GM12872 (cell line): ENCODE measurements at regions not wholly inside any gene's neighbourhood (a gene's known extent, or its start where the extent isn't known, plus 50 kb on each side); places are given as distances from the start of the nearest gene placed in this dataset.

ENCODE experiments used
- CTCF ChIP-seq: IDR thresholded peaks from 3 replicates; pipeline ENCODE4 v1.5.1; 2011; ENCODE audit warnings: low read depth, mild to moderate bottlenecking, low read length, moderate library complexity; ENCODE audit not compliant: insufficient read depth

DNA sequence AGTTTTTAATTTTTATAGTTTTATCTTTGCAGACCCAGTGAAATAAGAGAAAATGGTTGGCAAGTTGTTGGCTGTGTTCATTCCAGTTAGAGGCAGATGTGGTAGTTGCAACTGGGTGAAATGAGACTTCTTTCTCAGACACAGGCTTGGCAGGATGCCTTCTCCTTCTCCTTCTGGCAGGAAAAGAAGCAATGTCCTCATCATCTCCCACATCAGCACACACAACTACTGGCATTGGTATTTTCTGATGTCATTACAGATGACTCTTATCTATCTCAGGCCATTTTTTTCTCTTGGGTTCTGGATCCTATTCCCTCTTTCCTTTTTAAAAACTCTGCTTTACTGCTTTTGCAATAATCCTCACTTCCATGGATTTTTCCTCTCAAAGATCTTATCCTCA lies 103.3 kb upstream of the EDIL3 start:
- TF ChIP-seq CTCF = no peak

DNA sequence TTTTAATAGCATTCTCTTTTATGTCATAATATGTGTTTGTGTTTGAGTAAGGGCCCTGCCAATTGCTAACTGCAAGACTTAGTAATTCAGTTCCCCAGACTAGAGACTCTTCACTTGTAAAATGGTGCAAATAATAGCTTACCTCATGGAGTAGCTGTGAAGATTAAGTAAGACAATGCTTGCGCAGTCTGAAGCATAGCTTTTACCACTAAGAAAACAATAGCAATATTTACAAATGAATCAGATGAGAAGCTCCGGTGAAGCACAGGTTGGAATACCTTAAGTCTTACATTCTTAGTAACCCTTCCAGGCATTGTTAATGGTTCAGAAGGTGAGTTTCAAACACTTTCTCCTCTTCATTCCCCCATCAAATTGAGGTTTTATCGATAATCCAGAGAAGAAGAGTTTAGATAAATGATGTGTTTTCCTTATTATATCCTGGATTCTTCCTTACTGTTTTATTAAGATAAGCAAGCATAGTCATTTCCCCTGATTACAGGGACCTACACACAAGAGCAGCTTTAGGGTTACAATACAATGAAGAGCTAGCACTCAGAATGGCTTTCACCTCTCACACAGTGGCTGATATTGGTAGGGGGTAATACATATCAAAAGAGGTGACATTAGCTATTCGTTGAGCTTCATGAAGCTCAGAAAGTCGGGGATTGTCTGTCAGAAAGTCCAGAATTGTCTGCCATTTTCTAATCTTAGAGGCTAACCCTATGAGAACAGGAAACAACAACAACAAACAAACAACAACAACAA lies 96.4 kb upstream of the EDIL3 start:
- no peak for TF ChIP-seq CTCF

- no peak for TF ChIP-seq CTCF
Observed at GRCh38 chr5:84478603-84479002, 93.9 kb upstream of the EDIL3 start.

GRCh38 chr5:84477485-84477884 lies 92.8 kb upstream of the EDIL3 start:
- TF ChIP-seq CTCF = no peak

DNA sequence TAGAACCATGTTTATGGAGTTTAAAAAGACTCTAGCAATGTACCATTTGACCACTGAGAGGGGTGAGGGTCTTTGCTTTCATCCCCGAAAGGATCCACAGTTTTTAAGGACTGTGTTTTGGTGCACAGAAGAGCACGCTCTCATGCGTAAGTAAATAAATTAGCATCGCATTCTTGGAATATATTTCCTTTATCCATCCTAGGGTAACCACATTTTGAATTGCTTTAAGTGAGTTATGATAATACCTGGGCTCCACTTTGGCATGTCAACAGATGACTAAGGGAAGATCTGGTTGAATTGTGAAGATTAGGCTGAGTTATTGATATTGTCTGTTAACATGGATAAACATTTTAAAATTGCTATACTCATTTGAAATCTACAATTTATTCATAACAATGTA lies 89.4 kb upstream of the EDIL3 start:
- TF ChIP-seq CTCF = no peak

- TF ChIP-seq CTCF = no peak
Observed at GRCh38 chr5:84453405-84453804, 68.7 kb upstream of the EDIL3 start.

- 0 out of 3 replicates have a peak, but pooled peaks have one; percentile 17 for TF ChIP-seq CTCF
Observed at GRCh38 chr5:84450617-84451414, 66.1 kb upstream of the EDIL3 start.
